ENCODE measurements at regions not wholly inside any gene's neighbourhood (a gene's known extent, or its start where the extent isn't known, plus 50 kb on each side); places are given as distances from the start of the nearest gene placed in this dataset.
"Not testable (repeated sequence)": the region's sequence is repeated elsewhere in the genome, so short reads cannot be mapped to it uniquely, and the experiment has no call there.

- no peak for DNase-seq
Measured at GRCh38 chrX:118257781-118258180, 88.1 kb upstream of the WDR44 start.

- no peak for DNase-seq
Measured at GRCh38 chrX:118259213-118259612, 86.7 kb upstream of the WDR44 start.

- no peak for DNase-seq
Measured at GRCh38 chrX:118261151-118261550, 84.8 kb upstream of the WDR44 start.

- DNase-seq, result peak in 1 of 2 donors; percentile 14
Measured at GRCh38 chrX:118271775-118272174, 74.1 kb upstream of the WDR44 start.

GRCh38 chrX:118272242-118272641, 73.7 kb upstream of the WDR44 start:
- no peak for DNase-seq

- no peak for DNase-seq
Measured at GRCh38 chrX:118286066-118286762, 59.7 kb upstream of the WDR44 start.

- not testable (repeated sequence) for DNase-seq
Measured at GRCh38 chrX:118295818-118296217, 50.1 kb upstream of the WDR44 start.
